HAP-1 (cell line): ENCODE measurements at regions not wholly inside any gene's neighbourhood (a gene's known extent, or its start where the extent isn't known, plus 50 kb on each side); places are given as distances from the start of the nearest gene placed in this dataset.

Experiments
- DNase-seq, 2 experiments: peaks; one replicate each; pipeline ENCODE4 v3.0.0-alpha.2; 2016 to 2020; ENCODE audit warnings: low spot score in 2 of 2
- H3K27me3 ChIP-seq: fragments of 250-450 bp; sonication (Bioruptor Pico); 2 replicates; pipeline ENCODE4 v1.5.1; 2020; ENCODE audit warnings: low read depth, mild to moderate bottlenecking, moderate library complexity
- H3K36me3 ChIP-seq: fragments of 250-450 bp; sonication (Bioruptor Pico); replicated peaks from 2 replicates; pipeline ENCODE4 v1.5.1; 2020; ENCODE audit warnings: mild to moderate bottlenecking
- H3K4me1 ChIP-seq: fragments of 250-450 bp; sonication (Bioruptor Pico); 2 replicates; pipeline ENCODE4 v1.5.1; 2020; ENCODE audit warnings: mild to moderate bottlenecking
- H3K4me3 ChIP-seq: fragments of 250-450 bp; sonication (Bioruptor Pico); 2 replicates; pipeline ENCODE4 v1.5.1; 2020; ENCODE audit warnings: mild to moderate bottlenecking, moderate library complexity
- H3K9me3 ChIP-seq: fragments of 250-450 bp; sonication (Bioruptor Pico); 2 replicates; pipeline ENCODE4 v1.5.1; 2020; ENCODE audit warnings: mild to moderate bottlenecking, moderate library complexity
- in situ Hi-C: fragments of 300-500 bp; cut with MboI; formaldehyde crosslinking; loops from 3 replicates; pipeline ENCODE4 v1.14.3; 2020; ENCODE audit warnings: low sequenced_read_pairs, inconsistent platforms, mixed read lengths

DNA sequence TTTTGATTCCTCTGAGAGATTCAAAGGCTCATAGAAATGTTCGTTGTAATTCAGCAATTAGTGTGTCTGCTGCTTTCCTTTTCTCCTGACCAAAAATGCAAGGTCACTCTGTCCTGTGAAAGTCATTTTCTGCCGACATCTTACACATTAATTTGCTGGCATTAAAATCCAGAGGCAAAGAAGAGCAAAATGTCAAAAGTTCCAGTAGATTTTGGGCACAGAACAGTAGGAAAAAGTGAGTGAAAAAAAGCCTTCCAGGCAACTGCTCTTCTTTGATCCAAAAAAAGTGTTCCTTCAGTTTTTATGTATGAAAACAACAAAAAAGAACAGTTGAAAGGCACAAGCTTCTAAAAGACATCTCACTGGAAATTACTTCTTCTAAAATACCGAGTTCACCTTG, 413.8 kb downstream of the FOXO1 start:
- in situ Hi-C loops: no loop called here
- Histone ChIP-seq H3K9me3 (no peaks in the 10 kb centered on the region), H3K4me3 (no peak overlapping the region), H3K27me3 (no peaks in the 10 kb centered on the region), H3K36me3 (no peaks in the 10 kb centered on the region), H3K4me1 (no peaks in the 10 kb centered on the region)
- no peak for DNase-seq

- in situ Hi-C loops: no loop called here
- H3K27me3 ChIP-seq: no peaks in the 10 kb centered on the region
- DNase-seq: no peak
- no peak overlapping the region for H3K4me3 ChIP-seq
- H3K4me1 ChIP-seq: no peaks in the 10 kb centered on the region
- H3K36me3 ChIP-seq: no peaks in the 10 kb centered on the region
- H3K9me3 ChIP-seq: no peaks in the 10 kb centered on the region
Observed at GRCh38 chr13:40254394-40254793, 412.0 kb downstream of the FOXO1 start.

DNA sequence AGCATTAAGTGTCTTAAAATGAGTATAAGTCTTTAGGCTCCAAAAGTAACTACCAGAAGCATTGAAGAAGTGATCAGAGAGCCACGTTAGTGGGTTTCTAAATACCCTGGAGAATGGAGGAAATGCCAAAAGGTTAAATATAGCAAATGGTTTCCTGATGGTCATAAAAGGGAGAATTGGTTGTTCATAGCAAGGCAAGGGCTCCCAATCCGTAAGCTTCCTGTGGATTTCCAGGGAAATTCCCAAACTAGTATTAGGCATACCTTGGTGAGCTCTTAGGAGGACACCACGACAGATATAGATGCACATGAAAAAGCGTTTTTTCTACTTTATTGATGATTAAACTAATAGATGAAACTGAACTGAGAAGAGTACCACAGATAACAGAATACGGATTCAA, 410.9 kb downstream of the FOXO1 start:
- no peaks in the 10 kb centered on the region for H3K9me3 ChIP-seq
- in situ Hi-C loops: no loop called here
- no peak for DNase-seq
- H3K4me3 ChIP-seq: no peak overlapping the region
- H3K36me3 ChIP-seq: no peaks in the 10 kb centered on the region
- no peaks in the 10 kb centered on the region for H3K27me3 ChIP-seq
- no peaks in the 10 kb centered on the region for H3K4me1 ChIP-seq

DNA sequence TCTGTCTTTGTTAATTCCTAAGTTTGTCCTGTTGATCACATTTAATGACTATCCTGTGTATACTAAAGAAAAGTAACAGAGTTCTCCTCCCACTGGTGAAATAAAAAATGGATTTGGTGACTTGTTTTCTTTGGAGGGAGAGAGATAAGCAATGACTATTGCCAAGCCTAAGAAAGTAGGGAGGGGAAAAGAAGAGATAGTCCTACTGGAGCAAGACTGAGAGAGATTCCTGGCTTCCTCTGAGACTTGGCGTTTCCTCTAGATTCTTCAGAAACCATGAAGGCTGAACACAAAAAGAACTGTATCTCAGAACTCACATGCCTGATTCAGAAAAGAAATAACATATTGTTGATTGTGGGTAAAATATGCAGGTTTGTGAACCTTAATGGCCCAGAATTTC, 406.5 kb downstream of the FOXO1 start:
- Histone ChIP-seq H3K4me1 (no peaks in the 10 kb centered on the region), H3K4me3 (no peak overlapping the region), H3K36me3 (no peaks in the 10 kb centered on the region), H3K9me3 (no peaks in the 10 kb centered on the region), H3K27me3 (no peaks in the 10 kb centered on the region)
- in situ Hi-C loops: no loop called here
- no peak for DNase-seq

- DNase-seq: no peak
- in situ Hi-C loops: no loop called here
- H3K4me3 ChIP-seq: no peak overlapping the region
Observed at GRCh38 chr13:40261336-40261735, 405.1 kb downstream of the FOXO1 start.

GRCh38 chr13:40261947-40262346, 404.5 kb downstream of the FOXO1 start:
- Histone ChIP-seq H3K4me3 (no peak overlapping the region), H3K9me3 (no peaks in the 10 kb centered on the region), H3K36me3 (no peaks in the 10 kb centered on the region), H3K4me1 (no peaks in the 10 kb centered on the region), H3K27me3 (no peaks in the 10 kb centered on the region)
- no peak for DNase-seq
- in situ Hi-C loops: no loop called here

More at GRCh38 chr13:40261336-40261735, 405.1 kb downstream of the FOXO1 start:
- Histone ChIP-seq H3K9me3 (no peaks in the 10 kb centered on the region), H3K4me1 (no peaks in the 10 kb centered on the region), H3K27me3 (no peaks in the 10 kb centered on the region), H3K36me3 (no peaks in the 10 kb centered on the region)

GRCh38 chr13:40269086-40269485, 397.4 kb downstream of the FOXO1 start:
- in situ Hi-C loops: no loop called here
- no peaks in the 10 kb centered on the region for H3K9me3 ChIP-seq
- H3K36me3 ChIP-seq: no peaks in the 10 kb centered on the region

DNA sequence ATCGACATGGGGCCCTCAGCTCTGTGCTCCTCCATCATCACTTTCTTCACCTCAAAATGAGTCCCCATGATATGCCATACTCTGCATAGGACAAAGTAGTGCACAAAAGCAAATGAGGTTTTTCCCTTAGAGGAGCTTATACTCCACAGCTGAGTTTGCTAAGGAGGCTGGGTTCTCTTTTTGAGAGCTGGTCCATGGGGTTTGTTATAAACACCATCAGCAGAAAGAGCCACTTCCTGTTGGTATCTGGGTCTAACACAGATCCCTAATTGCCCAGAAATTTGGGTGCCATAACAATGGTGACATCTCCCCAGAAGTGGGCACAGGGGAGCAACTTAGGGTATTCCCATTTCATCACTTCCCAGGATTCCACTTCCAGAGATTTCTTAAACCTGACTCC, 395.7 kb downstream of the FOXO1 start:
- no peak for DNase-seq
- H3K9me3 ChIP-seq: no peaks in the 10 kb centered on the region
- H3K36me3 ChIP-seq: no peaks in the 10 kb centered on the region
- no peaks in the 10 kb centered on the region for H3K4me1 ChIP-seq
- H3K27me3 ChIP-seq: no peaks in the 10 kb centered on the region
- in situ Hi-C loops: no loop called here
- no peak overlapping the region for H3K4me3 ChIP-seq

More at GRCh38 chr13:40269086-40269485, 397.4 kb downstream of the FOXO1 start:
- H3K4me1 ChIP-seq: no peaks in the 10 kb centered on the region
- no peak overlapping the region for H3K4me3 ChIP-seq
- H3K27me3 ChIP-seq: no peaks in the 10 kb centered on the region
- DNase-seq: no peak

GRCh38 chr13:40271271-40271885, 395.1 kb downstream of the FOXO1 start:
- Histone ChIP-seq H3K27me3 (no peaks in the 10 kb centered on the region), H3K36me3 (no peaks in the 10 kb centered on the region), H3K9me3 (no peaks in the 10 kb centered on the region), H3K4me1 (no peaks in the 10 kb centered on the region), H3K4me3 (no peak overlapping the region)
- DNase-seq: no peak
- in situ Hi-C loops: no loop called here

DNA sequence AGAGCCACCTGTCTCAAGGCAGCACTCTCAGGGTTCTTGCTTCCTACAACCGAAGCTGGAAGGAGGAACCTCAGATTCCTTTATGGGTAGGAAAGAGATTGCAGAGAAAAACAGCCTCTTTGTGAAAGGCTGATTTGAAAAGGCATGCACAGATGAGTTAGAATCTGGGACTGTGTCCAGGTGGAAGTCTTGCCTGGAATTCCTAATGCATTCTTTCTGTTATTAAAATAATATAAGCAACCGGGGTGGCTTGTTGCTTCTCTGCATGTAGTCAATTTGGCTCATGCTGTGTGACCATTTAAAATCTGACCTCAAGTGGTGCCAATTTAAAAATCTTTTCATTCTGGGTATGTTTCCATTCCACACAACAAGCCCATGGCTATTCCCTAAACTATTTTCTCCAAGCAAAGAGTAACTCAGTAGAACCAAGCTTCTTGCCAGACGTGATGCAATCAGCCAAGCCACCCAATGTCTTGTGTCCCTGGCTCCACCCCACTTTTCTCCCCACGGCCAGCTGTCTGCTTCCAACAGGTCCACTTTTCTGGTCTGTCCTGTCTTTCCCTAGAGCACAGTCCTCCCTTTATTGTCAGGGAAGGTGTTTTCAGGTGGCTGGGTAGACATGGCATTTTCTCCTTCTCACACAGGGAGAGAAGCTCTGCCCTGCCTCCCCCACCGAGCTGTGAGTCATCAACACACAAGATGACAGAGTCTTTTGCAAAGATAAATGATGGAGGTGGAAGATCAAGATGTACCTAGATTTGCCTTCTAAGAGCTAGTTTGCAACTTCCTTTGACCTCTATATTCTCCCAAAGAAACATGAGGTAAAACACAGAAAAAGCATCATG, 394.3 kb downstream of the FOXO1 start:
- DNase-seq: no peak
- H3K36me3 ChIP-seq: no peaks in the 10 kb centered on the region
- no peaks in the 10 kb centered on the region for H3K4me1 ChIP-seq
- in situ Hi-C loops: no loop called here
- H3K9me3 ChIP-seq: no peaks in the 10 kb centered on the region
- H3K4me3 ChIP-seq: no peak overlapping the region
- no peaks in the 10 kb centered on the region for H3K27me3 ChIP-seq

- Histone ChIP-seq H3K4me1 (no peaks in the 10 kb centered on the region), H3K27me3 (no peaks in the 10 kb centered on the region), H3K9me3 (no peaks in the 10 kb centered on the region), H3K36me3 (no peaks in the 10 kb centered on the region), H3K4me3 (no peak overlapping the region)
- DNase-seq: no peak
- in situ Hi-C loops: no loop called here
Observed at GRCh38 chr13:40272776-40273139, 393.7 kb downstream of the FOXO1 start.

DNA sequence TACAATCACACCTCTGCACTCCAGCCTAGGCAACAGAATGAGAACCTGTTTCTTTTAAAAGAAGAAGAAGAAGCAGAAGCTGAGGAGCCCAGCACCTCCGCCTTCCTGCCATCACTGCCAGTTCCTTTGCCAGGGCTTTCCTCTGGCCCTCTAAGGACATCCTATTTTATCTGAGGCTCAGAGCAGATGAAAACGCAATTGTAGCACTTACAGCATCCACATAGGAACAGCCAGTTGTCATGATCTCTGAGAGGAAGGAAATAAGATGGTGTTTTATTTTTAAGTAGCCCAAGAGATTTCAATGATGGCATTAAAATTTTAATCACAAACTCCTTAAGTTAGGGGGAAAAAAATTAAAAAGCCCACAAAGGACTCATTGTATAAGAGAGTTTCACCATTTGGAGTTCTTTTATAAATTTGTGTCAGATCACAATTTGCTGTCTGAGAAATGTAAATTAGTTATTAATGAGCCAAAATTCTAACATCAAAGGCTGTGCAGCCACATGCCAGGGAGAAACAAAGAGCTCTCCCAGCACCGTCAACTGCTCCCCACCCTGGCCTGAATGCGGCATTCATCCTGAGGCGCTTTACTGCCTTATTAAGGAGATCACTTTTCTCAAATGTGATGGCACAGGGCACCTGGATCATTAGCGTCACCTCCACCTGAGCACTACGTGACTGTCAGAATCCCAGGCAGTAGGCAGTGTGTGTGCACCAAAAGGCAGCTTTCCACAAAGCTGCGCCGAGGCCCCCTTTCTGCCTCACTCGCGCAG, 393.0 kb downstream of the FOXO1 start:
- in situ Hi-C loops: no loop called here
- Histone ChIP-seq H3K9me3 (no peaks in the 10 kb centered on the region), H3K27me3 (no peaks in the 10 kb centered on the region), H3K36me3 (no peaks in the 10 kb centered on the region), H3K4me1 (no peaks in the 10 kb centered on the region), H3K4me3 (no peak overlapping the region)
- DNase-seq: no peak

- in situ Hi-C loops: no loop called here
- H3K27me3 ChIP-seq: no peaks in the 10 kb centered on the region
- H3K36me3 ChIP-seq: no peaks in the 10 kb centered on the region
- H3K4me1 ChIP-seq: no peaks in the 10 kb centered on the region
- no peaks in the 10 kb centered on the region for H3K9me3 ChIP-seq
- no peak overlapping the region for H3K4me3 ChIP-seq
- DNase-seq: no peak
Observed at GRCh38 chr13:40274103-40274502, 392.3 kb downstream of the FOXO1 start.

DNA sequence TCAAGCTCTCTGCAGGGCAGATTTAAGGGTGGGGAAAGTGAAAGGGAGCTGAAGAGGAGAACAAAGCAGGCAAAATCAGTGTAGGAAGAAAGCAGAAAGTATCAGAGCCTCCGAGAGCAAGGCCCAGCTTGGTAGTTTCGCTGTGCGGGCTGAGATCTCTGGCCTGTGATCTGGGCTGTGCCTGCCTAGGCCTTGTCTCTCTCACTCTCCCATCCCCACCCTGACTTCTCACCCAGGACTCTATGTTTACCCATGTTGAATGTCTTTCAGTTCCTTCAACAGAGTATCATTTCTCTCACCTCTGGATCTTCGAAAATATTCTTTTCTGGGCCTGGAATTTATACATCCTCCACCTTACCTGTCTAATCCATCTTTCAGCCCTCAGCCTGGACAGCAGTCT, 391.3 kb downstream of the FOXO1 start:
- H3K27me3 ChIP-seq: no peaks in the 10 kb centered on the region
- no peaks in the 10 kb centered on the region for H3K9me3 ChIP-seq
- no peak overlapping the region for H3K4me3 ChIP-seq
- in situ Hi-C loops: no loop called here
- no peak for DNase-seq
- no peaks in the 10 kb centered on the region for H3K4me1 ChIP-seq
- no peaks in the 10 kb centered on the region for H3K36me3 ChIP-seq
